PC-9 (cell line): ENCODE measurements at regions not wholly inside any gene's neighbourhood (a gene's known extent, or its start where the extent isn't known, plus 50 kb on each side); places are given as distances from the start of the nearest gene placed in this dataset.

Source experiments
- EZH2 ChIP-seq: fragments of 200-600 bp; sonication (generic); IDR thresholded peaks from 2 replicates; pipeline ENCODE4 v1.8.0; 2017; ENCODE audit warnings: antibody characterized with exemption, low read depth
- TF ChIP-seq, protein P1 (sequence below): fragments of 200-600 bp; sonication (generic); conservative IDR thresholded peaks from 2 replicates; pipeline ENCODE4 v1.6.1; 2017; ENCODE audit warnings: mixed run types, antibody characterized with exemption, mild to moderate bottlenecking, moderate library complexity

DNA sequence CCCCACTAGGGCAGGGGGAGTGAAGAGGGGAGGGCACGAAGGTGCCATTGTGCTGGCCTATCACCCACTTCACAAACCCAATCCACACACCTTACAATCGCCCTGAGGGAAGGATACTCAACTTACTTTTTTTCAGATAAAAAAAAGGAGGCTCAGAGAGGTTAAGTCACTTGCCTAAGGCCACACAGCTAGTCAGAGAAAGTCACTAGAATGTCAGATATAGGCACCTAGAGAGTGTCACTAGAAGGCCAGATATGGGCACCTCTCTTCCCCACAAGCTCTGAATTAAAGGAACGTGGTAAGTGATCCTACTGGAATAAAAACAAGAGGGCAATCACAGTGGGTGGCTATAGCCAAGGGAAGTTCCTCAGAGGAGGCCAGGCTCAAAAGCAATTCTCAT, 204.5 kb upstream of the ASIC2 start:
- TF ChIP-seq, protein P1, sequence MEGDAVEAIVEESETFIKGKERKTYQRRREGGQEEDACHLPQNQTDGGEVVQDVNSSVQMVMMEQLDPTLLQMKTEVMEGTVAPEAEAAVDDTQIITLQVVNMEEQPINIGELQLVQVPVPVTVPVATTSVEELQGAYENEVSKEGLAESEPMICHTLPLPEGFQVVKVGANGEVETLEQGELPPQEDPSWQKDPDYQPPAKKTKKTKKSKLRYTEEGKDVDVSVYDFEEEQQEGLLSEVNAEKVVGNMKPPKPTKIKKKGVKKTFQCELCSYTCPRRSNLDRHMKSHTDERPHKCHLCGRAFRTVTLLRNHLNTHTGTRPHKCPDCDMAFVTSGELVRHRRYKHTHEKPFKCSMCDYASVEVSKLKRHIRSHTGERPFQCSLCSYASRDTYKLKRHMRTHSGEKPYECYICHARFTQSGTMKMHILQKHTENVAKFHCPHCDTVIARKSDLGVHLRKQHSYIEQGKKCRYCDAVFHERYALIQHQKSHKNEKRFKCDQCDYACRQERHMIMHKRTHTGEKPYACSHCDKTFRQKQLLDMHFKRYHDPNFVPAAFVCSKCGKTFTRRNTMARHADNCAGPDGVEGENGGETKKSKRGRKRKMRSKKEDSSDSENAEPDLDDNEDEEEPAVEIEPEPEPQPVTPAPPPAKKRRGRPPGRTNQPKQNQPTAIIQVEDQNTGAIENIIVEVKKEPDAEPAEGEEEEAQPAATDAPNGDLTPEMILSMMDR, result no peak
- TF ChIP-seq EZH2, result no peak
